SK-N-SH (cell line): ENCODE measurements at regions not wholly inside any gene's neighbourhood (a gene's known extent, or its start where the extent isn't known, plus 50 kb on each side); places are given as distances from the start of the nearest gene placed in this dataset.

Experiments used
- CTCF ChIA-PET: fragments of 300-600, 350-600 bp; formaldehyde crosslinking; extraction: SDS; loops from one replicate; lab custom pipeline; 2021; lab: Yijun Ruan, JAX
- POLR2A ChIA-PET: fragments of 350-600 bp; sonication (Branson Sonifier 250); formaldehyde crosslinking; extraction: SDS; loops from one replicate; lab custom pipeline; 2020; ENCODE audit warnings: antibody characterized with exemption, inconsistent platforms; lab: Yijun Ruan, JAX
- DNase-seq: peaks from one replicate; pipeline ENCODE4 v3.0.0; 2012
- H2AFZ ChIP-seq: fragments of 200-600 bp; sonication (generic); 2 replicates; pipeline ENCODE4 v1.8.1; 2016; ENCODE audit warnings: antibody characterized with exemption, mild to moderate bottlenecking, low read depth
- H3F3A ChIP-seq: fragments of 200-600 bp; sonication (generic); replicated peaks from 2 replicates; pipeline ENCODE3; 2016; ENCODE audit warnings: antibody characterized with exemption, mild to moderate bottlenecking; ENCODE audit not compliant: insufficient read depth
- H3K27ac ChIP-seq, 2 experiments: fragments of 200-500 bp in 1 of 2; fragments of 200-600 bp in 1 of 2; sonication (Bioruptor generic) in 1 of 2; sonication (generic), shearing (Covaris generic) in 1 of 2; 2 replicates each; pipeline versions ENCODE4 v1.5.1 to v1.6.1; 2014 to 2016; ENCODE audit warnings: low read depth in 2 of 2, inconsistent platforms in 1 of 2, low read length in 1 of 2, mild to moderate bottlenecking in 1 of 2, mixed read lengths in 1 of 2
- H3K27me3 ChIP-seq: fragments of 200-600 bp; sonication (generic), shearing (Covaris generic); 2 replicates; pipeline ENCODE4 v1.6.1; 2016; ENCODE audit warnings: mixed run types; ENCODE audit not compliant: insufficient read depth
- H3K36me3 ChIP-seq, 2 experiments: fragments of 200-500 bp in 1 of 2; fragments of 200-600 bp in 1 of 2; sonication (Bioruptor generic) in 1 of 2; sonication (generic) in 1 of 2; replicated peaks in 1 of 2; 2 replicates each; pipeline versions ENCODE3 to v1.5.1; 2014 to 2016; ENCODE audit warnings: low read length in 1 of 2, mild to moderate bottlenecking in 1 of 2; ENCODE audit not compliant: insufficient read depth in 2 of 2, control insufficient read depth in 1 of 2
- H3K4me1 ChIP-seq, 2 experiments: fragments of 200-500 bp in 1 of 2; fragments of 200-600 bp in 1 of 2; sonication (Bioruptor generic) in 1 of 2; sonication (generic), shearing (Covaris generic) in 1 of 2; 2 replicates each; pipeline versions ENCODE4 v1.5.1 to v1.6.1; 2014 to 2016; ENCODE audit warnings: low read depth in 1 of 2, low read length in 1 of 2, mixed run types in 1 of 2; ENCODE audit not compliant: insufficient read depth in 2 of 2, control insufficient read depth in 1 of 2
- H3K4me2 ChIP-seq: fragments of 200-600 bp; sonication (generic), shearing (Covaris generic); 2 replicates; pipeline ENCODE4 v1.6.1; 2017; ENCODE audit warnings: mixed run types
- H3K4me3 ChIP-seq, 2 experiments: fragments of 200-500 bp in 1 of 2; fragments of 200-600 bp in 1 of 2; sonication (Bioruptor generic) in 1 of 2; sonication (generic), shearing (Covaris generic) in 1 of 2; 2 replicates each; pipeline versions ENCODE4 v1.5.1 to v1.8.1; 2014 to 2016; ENCODE audit warnings: low read depth in 2 of 2, inconsistent platforms in 1 of 2, low read length in 1 of 2, mild to moderate bottlenecking in 1 of 2, mixed read lengths in 1 of 2, moderate library complexity in 1 of 2
- H3K79me2 ChIP-seq: fragments of 200-600 bp; sonication (generic); 2 replicates; pipeline ENCODE4 v1.8.1; 2017; ENCODE audit warnings: mild to moderate bottlenecking; ENCODE audit not compliant: insufficient read depth
- H3K9ac ChIP-seq: fragments of 200-600 bp; sonication (generic); 2 replicates; pipeline ENCODE4 v1.6.1; 2017; ENCODE audit warnings: mixed run types
- H3K9me2 ChIP-seq: fragments of 200-600 bp; sonication (generic); 2 replicates; pipeline ENCODE4 v1.6.1; 2017; ENCODE audit warnings: mixed run types
- H3K9me3 ChIP-seq: fragments of 200-600 bp; sonication (generic); 2 replicates; pipeline ENCODE4 v1.6.1; 2017; ENCODE audit warnings: mixed run types, mild to moderate bottlenecking, moderate library complexity
- H4K20me1 ChIP-seq: fragments of 200-600 bp; sonication (generic); 2 replicates; pipeline ENCODE4 v1.6.1; 2017; ENCODE audit warnings: mild to moderate bottlenecking, mixed run types; ENCODE audit not compliant: insufficient read depth
- FOXJ3 ChIP-seq: sonication (generic); formaldehyde crosslinking; IDR thresholded peaks from 2 replicates; pipeline ENCODE4 v1.5.1; 2020; ENCODE audit warnings: mild to moderate bottlenecking, missing genetic modification reagents
- FOXM1 ChIP-seq: IDR thresholded peaks from 2 replicates; pipeline ENCODE4 v1.4.0; 2012; ENCODE audit warnings: low read depth, mild to moderate bottlenecking
- GABPA ChIP-seq: IDR thresholded peaks from 2 replicates; pipeline ENCODE4 v1.4.0; 2012; ENCODE audit warnings: low read depth, mild to moderate bottlenecking
- JUND ChIP-seq: IDR thresholded peaks from 2 replicates; pipeline ENCODE4 v1.4.0; 2012
- MEF2A ChIP-seq: IDR thresholded peaks from 2 replicates; pipeline ENCODE4 v1.4.0; 2012; ENCODE audit warnings: low read depth, borderline replicate concordance
- MXI1 ChIP-seq: IDR thresholded peaks from 2 replicates; pipeline ENCODE4 v1.6.1; 2012; ENCODE audit warnings: mild to moderate bottlenecking, low read depth, low read length, improper control_type of control experiment
- NRF1 ChIP-seq: IDR thresholded peaks from 2 replicates; pipeline ENCODE4 v1.6.1; 2012; ENCODE audit warnings: low read depth, mild to moderate bottlenecking, low read length
- POLR2AphosphoS5 ChIP-seq: IDR thresholded peaks from 2 replicates; pipeline ENCODE4 v1.6.1; 2012; ENCODE audit warnings: low read depth, low read length
- RAD21 ChIP-seq: IDR thresholded peaks from 2 replicates; pipeline ENCODE4 v1.6.1; 2012; ENCODE audit warnings: mild to moderate bottlenecking, low read length
- TAF1 ChIP-seq: IDR thresholded peaks from 2 replicates; pipeline ENCODE4 v1.6.1; 2012; ENCODE audit warnings: low read depth, mild to moderate bottlenecking, low read length, moderate library complexity, borderline replicate concordance
- WGBS: methylation state at CpG from one replicate; pipeline ENCODE4 v1.1.6; 2017; ENCODE audit warnings: low lambda C conversion rate; 5-methylcytosine and 5-hydroxymethylcytosine counted together
- TF ChIP-seq, protein P1 (sequence below): IDR thresholded peaks from 2 replicates; pipeline ENCODE4 v1.4.0; 2012; ENCODE audit warnings: low read depth, borderline replicate concordance
- TF ChIP-seq, protein P2 (sequence below): IDR thresholded peaks from 2 replicates; pipeline ENCODE4 v1.6.1; 2012; ENCODE audit warnings: mild to moderate bottlenecking, low read depth, low read length, moderate library complexity

DNA sequence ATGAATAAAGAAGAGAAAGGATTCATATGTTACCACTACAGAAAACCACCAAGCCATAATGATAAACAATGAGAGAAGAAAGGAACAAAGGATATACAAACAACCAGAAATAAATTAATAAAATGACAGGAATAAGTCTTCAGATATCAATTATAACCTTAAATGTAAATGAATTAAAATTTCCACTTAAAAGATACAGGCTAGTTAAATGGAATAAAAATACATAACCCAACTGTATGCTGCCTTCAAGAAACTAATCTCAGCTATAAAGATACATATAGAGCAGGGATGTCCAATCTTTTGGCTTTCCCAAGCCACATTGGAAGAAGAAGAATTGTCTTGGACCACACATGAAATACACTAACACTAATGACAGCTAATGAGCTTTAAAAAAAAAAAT, 135.9 kb upstream of the GJE1 start:
- Histone ChIP-seq H3K4me3 (no peak overlapping the region), H2AFZ (no peak overlapping the region), H3K79me2 (peaks cover 62% of the 10 kb centered on the region), H4K20me1 (no peaks in the 10 kb centered on the region), H3K4me2 (no peak overlapping the region), H3F3A (peaks cover 19% of the 10 kb centered on the region), H3K4me1 (no peaks in the 10 kb centered on the region), H3K9ac (no peak overlapping the region), H3K36me3 (peaks cover 0 to 51% of the 10 kb centered on the region in 2 experiments), H3K27ac (no peak overlapping the region), H3K9me3 (peaks cover 39% of the 10 kb centered on the region), H3K27me3 (no peaks in the 10 kb centered on the region), H3K9me2 (no peaks in the 10 kb centered on the region)
- ChIA-PET POLR2A (no interaction called here), CTCF (interaction anchor here (0.6 kb wide), 1 partner anchor 211 kb away, joined by 4 read pairs; no protein-coding TSS in a partner anchor)
- TF ChIP-seq GABPA (no peak), NRF1 (no peak), FOXJ3 (CRISPR knock-in tag) (no peak), POLR2AphosphoS5 (no peak), TAF1 (no peak), MXI1 (no peak)
- TF ChIP-seq, protein P1, sequence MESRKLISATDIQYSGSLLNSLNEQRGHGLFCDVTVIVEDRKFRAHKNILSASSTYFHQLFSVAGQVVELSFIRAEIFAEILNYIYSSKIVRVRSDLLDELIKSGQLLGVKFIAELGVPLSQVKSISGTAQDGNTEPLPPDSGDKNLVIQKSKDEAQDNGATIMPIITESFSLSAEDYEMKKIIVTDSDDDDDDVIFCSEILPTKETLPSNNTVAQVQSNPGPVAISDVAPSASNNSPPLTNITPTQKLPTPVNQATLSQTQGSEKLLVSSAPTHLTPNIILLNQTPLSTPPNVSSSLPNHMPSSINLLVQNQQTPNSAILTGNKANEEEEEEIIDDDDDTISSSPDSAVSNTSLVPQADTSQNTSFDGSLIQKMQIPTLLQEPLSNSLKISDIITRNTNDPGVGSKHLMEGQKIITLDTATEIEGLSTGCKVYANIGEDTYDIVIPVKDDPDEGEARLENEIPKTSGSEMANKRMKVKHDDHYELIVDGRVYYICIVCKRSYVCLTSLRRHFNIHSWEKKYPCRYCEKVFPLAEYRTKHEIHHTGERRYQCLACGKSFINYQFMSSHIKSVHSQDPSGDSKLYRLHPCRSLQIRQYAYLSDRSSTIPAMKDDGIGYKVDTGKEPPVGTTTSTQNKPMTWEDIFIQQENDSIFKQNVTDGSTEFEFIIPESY, result no peak
- no peak for DNase-seq

DNA sequence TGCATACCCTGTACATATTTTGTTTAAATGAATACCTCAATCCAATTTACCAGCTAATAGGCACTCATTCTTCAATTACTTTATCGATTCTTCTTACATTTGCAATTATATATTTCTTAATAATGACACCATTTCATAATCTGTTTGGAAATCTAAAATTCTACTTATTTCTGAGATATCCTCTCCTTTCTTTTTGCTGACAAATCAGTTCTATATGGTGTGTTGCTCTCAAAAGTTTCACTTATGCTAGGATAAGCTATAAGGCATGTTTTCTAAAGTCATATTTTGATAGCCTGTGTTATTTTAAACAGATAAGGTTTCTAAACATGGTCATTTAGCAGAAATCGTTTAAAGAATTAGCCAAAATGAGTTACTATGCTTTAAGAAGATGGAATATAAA, 140.6 kb upstream of the GJE1 start:
- WGBS, result 29% methylated on average over 2 of the region's 2 CpGs
- CTCF ChIA-PET, result no interaction called here

More for the DNA sequence above, 140.6 kb upstream of the GJE1 start:
- Histone ChIP-seq H3F3A (peaks cover 5% of the 10 kb centered on the region), H3K79me2 (peaks cover 31% of the 10 kb centered on the region), H3K27ac (no peak overlapping the region), H3K4me3 (no peak overlapping the region), H3K4me2 (no peak overlapping the region), H3K4me1 (0 out of 4 replicates have a peak, but pooled peaks cover 0 to 3% of the 10 kb centered on the region in 2 experiments), H3K27me3 (no peaks in the 10 kb centered on the region), H2AFZ (no peak overlapping the region), H4K20me1 (no peaks in the 10 kb centered on the region), H3K9me3 (peaks cover 14% of the 10 kb centered on the region), H3K9me2 (no peaks in the 10 kb centered on the region), H3K36me3 (peaks cover 0 to 19% of the 10 kb centered on the region in 2 experiments), H3K9ac (no peak overlapping the region)
- TF ChIP-seq, protein P2, sequence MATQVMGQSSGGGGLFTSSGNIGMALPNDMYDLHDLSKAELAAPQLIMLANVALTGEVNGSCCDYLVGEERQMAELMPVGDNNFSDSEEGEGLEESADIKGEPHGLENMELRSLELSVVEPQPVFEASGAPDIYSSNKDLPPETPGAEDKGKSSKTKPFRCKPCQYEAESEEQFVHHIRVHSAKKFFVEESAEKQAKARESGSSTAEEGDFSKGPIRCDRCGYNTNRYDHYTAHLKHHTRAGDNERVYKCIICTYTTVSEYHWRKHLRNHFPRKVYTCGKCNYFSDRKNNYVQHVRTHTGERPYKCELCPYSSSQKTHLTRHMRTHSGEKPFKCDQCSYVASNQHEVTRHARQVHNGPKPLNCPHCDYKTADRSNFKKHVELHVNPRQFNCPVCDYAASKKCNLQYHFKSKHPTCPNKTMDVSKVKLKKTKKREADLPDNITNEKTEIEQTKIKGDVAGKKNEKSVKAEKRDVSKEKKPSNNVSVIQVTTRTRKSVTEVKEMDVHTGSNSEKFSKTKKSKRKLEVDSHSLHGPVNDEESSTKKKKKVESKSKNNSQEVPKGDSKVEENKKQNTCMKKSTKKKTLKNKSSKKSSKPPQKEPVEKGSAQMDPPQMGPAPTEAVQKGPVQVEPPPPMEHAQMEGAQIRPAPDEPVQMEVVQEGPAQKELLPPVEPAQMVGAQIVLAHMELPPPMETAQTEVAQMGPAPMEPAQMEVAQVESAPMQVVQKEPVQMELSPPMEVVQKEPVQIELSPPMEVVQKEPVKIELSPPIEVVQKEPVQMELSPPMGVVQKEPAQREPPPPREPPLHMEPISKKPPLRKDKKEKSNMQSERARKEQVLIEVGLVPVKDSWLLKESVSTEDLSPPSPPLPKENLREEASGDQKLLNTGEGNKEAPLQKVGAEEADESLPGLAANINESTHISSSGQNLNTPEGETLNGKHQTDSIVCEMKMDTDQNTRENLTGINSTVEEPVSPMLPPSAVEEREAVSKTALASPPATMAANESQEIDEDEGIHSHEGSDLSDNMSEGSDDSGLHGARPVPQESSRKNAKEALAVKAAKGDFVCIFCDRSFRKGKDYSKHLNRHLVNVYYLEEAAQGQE, result no peak
- TF ChIP-seq MEF2A, result no peak
- TF ChIP-seq JUND, result no peak
- TF ChIP-seq RAD21, result no peak
- no peak for TF ChIP-seq FOXM1
- TF ChIP-seq MXI1, result no peak
- POLR2A ChIA-PET, result no interaction called here
- DNase-seq, result no peak
